Breast epithelium (tissue), 3 donors: ENCODE measurements at regions not wholly inside any gene's neighbourhood (a gene's known extent, or its start where the extent isn't known, plus 50 kb on each side); places are given as distances from the start of the nearest gene placed in this dataset.
"Not testable (repeated sequence)": the region's sequence is repeated elsewhere in the genome, so short reads cannot be mapped to it uniquely, and the experiment has no call there.

Experiments
- POLR2A ChIP-seq: fragments of 450-650 bp; IDR thresholded peaks from one replicate; pipeline ENCODE4 v1.6.1; 2016; ENCODE audit warnings: antibody characterized with exemption, mild to moderate bottlenecking, moderate library complexity
- POLR2AphosphoS5 ChIP-seq, 3 donors: sonication (generic); formaldehyde crosslinking; IDR thresholded peaks; one replicate each; pipeline ENCODE4 v1.6.1; 2017; ENCODE audit warnings: antibody characterized with exemption in 3 of 3
- TF ChIP-seq, protein P1 (sequence below), 3 donors: fragments of 450-650 bp; IDR thresholded peaks; one replicate each; pipeline ENCODE4 v1.5.1; 2016 to 2017; ENCODE audit warnings: antibody characterized with exemption in 3 of 3, mild to moderate bottlenecking in 3 of 3, moderate library complexity in 3 of 3

DNA sequence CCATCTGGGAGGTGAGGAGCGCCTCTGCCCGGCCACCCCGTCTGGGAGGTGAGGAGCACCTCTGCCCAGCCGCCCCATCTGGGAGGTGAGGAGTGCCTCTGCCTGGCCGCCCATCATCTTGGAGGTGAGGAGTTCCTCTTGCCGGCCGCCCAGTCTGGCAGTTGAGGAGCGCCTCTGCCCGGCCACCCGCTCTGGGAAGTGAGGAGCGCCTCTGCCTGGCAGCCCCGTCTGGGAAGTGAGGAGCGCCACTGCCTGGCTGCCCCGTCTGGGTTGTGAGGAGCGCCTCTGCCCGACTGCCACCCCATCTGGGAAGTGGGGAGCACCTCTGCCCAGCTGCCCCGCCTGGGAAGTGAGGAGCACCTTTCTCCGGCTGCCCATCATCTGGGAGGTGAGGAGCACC is 230.0 kb upstream of the POTED start:
- TF ChIP-seq, protein P1, sequence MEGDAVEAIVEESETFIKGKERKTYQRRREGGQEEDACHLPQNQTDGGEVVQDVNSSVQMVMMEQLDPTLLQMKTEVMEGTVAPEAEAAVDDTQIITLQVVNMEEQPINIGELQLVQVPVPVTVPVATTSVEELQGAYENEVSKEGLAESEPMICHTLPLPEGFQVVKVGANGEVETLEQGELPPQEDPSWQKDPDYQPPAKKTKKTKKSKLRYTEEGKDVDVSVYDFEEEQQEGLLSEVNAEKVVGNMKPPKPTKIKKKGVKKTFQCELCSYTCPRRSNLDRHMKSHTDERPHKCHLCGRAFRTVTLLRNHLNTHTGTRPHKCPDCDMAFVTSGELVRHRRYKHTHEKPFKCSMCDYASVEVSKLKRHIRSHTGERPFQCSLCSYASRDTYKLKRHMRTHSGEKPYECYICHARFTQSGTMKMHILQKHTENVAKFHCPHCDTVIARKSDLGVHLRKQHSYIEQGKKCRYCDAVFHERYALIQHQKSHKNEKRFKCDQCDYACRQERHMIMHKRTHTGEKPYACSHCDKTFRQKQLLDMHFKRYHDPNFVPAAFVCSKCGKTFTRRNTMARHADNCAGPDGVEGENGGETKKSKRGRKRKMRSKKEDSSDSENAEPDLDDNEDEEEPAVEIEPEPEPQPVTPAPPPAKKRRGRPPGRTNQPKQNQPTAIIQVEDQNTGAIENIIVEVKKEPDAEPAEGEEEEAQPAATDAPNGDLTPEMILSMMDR (IDR thresholded peaks at IDR 0.05) = not testable (repeated sequence)
- TF ChIP-seq POLR2AphosphoS5 (IDR thresholded peaks at IDR 0.05); POLR2A: not testable (repeated sequence)
